ENCODE measurements at regions not wholly inside any gene's neighbourhood (a gene's known extent, or its start where the extent isn't known, plus 50 kb on each side); places are given as distances from the start of the nearest gene placed in this dataset.
"Not testable (repeated sequence)": the region's sequence is repeated elsewhere in the genome, so short reads cannot be mapped to it uniquely, and the experiment has no call there.

GRCh38 chr21:6496356-6496755 lies 4025.0 kb upstream of the TPTE start:
- TF ChIP-seq CTCF (IDR thresholded peaks at IDR 0.05 in 4 of 5, conservative IDR thresholded peaks at IDR 0.05 in 1 of 5); POLR2A (IDR thresholded peaks at IDR 0.05): not testable (repeated sequence)
